ENCODE measurements at regions not wholly inside any gene's neighbourhood (a gene's known extent, or its start where the extent isn't known, plus 50 kb on each side); places are given as distances from the start of the nearest gene placed in this dataset.
"Not testable (repeated sequence)": the region's sequence is repeated elsewhere in the genome, so short reads cannot be mapped to it uniquely, and the experiment has no call there.

DNA sequence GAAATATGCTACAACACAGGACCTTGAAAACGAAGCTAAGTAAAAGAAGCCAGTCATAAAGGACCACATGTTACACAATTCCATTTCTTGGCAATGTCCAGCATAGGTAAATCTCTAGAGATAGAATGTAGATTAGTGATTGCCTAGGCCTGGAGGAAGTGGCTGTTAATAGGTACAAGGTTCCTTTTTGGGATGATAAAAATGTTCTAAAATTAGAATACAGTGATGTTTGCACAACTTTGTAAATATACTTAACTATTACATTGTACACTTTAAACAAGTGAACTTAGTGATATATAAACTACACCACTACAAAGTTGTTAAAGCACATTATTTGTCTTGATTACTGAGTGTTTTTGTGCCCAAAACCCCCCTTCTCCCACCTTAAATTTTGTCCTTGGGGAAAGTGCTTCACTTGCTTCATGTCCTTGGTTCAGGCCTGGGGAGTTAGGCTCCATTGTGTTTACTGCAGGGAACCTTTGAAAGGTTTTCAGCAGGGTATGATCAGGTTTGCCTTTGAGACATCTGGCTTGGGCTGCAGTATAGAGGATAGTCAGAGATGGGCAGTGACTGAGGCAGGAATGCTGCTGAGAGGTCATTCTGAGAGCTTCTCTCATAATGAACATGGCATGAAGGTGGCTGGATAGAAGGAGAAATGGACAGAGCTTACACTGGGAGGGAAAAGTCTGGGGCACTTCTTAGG lies 1052.6 kb downstream of the REEP3 start:
- no peak for DNase-seq

GRCh38 chr10:64574371-64574770 lies 1053.2 kb downstream of the REEP3 start:
- DNase-seq = peak in 2 of 3 donors; percentile 10 to 23

DNA sequence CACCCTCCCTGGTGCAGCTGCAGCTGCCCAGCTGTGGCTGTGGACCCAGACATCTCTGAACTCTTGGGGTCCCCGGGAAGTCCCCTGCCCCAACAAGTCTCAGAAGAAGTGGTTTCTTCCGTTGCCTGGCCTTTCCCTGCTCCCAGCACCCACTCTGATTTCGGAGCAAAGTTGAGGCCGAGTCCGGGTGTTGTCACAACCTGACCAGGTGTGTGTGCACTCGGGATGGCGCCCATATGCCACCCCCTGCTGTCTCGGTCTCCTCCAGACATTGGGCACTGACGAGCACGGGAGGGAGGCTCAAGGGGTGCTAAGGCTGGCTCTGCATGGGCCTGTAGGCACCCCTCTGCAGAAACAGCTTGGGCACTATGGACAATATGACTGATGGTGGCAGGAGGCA lies 1055.3 kb downstream of the REEP3 start:
- no peak for DNase-seq

DNA sequence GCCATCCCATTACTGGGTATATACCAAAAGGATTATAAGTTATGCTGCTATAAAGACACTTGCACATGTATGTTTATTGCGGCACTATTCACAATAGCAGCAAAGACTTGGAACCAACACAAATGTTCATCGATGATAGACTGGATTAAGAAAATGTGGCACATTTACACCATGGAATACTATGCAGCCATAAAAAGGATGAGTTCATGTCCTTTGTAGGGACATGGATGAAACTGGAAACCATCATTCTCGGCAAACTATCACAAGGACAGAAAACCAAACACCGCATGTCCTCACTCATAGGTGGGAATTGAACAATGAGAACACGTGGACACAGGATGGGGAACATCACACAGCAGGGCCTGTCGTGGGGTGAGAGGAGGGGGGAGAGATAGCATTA lies 1057.6 kb downstream of the REEP3 start:
- not testable (repeated sequence) for DNase-seq

DNA sequence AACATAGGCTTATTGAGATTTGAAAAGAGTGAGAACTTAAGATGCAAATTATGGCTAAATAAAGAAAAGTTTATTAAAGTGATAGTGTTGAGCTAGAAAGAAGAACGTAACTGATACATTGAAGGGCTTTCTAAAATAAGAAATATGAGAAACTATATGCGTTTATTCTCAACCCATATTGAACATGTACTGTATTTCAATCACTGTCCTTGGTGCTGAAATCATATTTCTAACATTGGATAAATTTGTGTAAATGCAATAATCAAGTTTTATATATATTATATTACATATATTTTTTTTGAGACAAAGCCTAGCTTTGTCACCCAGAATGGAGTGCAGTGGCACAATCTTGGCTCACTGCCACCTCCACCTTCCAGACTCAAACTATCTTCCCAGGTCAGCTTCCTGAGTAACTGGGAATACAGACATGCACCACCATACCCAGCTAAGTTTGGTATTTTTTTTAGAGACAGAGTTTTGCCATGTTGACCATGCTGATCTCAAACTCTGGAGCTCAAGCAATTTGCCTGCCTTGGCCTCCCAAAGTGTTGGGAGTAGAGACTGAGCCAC lies 1065.8 kb downstream of the REEP3 start:
- DNase-seq = peak in 2 of 3 donors; percentile 2 to 5

DNA sequence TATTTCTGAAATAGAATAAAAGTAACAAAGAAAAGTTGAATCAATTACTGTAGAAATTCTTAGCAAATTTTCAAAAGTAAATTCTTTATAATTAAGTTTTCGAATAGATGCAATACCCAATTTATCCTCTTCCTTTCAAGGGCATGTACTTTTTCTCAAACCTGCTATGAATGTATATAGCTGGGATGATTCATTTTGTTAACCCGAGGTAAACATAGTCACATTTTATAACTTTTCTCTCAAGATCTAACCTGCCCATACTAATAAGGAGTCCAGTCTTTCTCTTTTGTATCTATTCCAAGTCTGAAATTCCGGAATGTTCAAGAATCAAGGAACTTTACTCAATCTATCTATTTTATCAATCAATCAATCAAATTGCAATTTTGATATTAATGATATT lies 1072.9 kb downstream of the REEP3 start:
- no peak for DNase-seq

DNA sequence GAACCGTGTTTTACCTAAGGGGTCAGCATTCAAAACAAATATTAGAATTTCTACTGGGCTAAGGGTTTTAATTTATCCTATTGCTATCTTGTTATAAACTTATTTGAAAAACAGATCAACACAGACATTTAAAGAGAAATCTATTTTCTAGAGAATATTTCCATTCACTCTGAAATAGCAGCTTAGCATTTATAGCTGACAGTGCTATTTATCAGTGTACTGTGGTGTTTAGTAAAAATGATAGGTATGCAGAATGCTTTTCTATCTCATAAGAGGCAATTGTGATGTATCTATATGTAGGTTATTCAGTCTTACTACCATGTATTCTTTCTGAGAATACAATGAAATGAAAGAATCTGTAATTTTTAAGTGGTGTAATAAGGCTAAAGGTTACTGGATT lies 1077.4 kb downstream of the REEP3 start:
- DNase-seq = no peak

GRCh38 chr10:64601298-64601697 lies 1080.1 kb downstream of the REEP3 start:
- no peak for DNase-seq

GRCh38 chr10:64617085-64617484 lies 1095.9 kb downstream of the REEP3 start:
- DNase-seq = no peak

DNA sequence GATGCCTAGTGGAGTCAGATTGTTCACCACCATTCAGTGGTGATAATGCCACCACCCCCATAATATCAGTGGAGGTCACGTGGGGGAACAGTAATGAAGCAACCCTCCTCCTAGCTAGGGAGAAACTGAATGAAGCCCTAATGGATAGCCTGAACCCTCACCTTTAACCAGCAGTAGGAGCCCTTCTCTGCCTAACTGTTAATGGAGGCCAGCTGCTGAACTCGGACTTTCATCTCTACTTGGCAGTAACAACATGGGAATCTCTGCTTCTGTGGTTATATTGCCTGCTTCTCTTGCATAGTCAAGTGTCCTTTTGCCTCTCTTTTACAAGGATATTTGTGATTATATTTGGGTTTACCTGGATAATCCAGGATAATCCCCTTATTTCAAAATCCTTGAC lies 1097.9 kb downstream of the REEP3 start:
- no peak for DNase-seq

DNA sequence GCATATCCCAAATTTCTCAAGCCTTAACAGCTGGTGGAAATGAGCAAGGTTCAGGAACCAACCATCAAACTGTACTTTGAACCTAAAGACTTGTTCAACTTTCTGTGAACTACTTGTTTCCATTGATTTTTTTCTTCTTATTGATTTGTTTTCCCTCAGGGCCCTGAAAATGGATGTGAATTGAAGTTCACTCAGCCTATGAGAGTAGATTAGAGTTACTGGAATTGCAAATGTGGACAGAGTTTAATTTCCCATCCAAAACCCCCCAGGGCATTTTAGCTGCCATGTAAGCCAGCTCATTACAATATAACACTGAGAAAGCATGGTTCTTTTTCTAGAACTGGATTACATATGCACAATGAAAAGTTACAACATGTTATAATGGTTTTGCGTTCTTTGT lies 1105.7 kb downstream of the REEP3 start:
- DNase-seq = no peak

DNA sequence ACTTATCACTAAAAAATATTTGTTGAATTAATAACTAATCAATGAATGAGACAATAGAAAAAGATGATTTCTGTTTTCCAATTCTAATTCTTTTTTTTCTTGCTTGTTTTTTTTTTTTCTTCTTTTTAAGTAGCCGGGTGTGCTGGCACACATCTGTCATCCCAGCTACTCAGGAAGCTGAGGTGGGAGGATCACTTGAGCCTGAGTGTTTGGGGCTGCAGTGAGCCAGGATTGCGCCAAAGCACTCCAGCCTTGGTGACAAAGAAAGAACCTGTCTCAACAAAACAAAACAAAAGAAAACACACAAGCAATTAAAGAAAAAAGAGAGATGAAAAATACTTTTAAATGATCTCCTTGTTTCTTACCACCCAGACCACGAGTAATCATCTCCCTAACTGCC lies 1109.3 kb downstream of the REEP3 start:
- no peak for DNase-seq

GRCh38 chr10:64635906-64636305 lies 1114.7 kb downstream of the REEP3 start:
- no peak for DNase-seq

DNA sequence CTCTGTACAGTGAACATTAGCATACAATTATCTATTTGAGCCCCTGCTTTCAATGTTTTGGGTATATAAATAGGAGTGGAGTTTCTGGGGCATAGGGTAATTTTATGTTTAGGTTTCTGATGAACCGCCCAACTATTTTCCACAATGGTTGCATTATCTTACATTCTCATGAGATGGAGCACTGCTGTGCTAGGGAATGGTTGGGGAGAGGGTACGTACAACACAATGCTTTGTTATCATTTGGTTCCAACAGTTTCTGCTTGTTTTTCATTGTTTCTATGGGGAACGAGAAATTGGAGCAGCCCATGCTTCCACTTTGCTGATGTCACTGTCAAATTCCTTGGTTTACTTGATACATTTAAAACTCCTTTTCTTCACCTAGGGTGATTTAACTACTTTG lies 1115.3 kb downstream of the REEP3 start:
- no peak for DNase-seq

- no peak for DNase-seq
These were observed 1116.7 kb downstream of the REEP3 start for GRCh38 chr10:64637939-64638338.

DNA sequence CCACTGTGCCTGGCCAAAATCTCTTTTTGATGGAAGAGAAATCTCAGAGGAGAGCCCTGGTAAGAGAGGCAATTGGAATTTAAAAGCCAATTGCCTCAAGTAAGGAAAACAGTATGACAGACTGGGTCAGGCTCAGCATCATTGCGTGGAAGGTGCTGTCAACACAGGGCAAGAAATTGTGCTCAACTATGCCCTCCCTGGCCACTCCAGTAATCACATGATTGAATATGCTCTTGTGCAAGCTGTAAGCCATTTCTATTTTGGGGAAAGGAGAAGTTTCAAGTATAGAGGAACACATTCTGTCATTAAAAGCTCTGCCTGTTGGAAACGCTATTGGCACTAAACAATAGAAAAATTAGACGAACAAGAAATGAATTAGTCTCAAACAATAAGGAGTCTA lies 1127.7 kb downstream of the REEP3 start:
- DNase-seq = peak in 2 of 3 donors; percentile 5 to 18

- DNase-seq = no peak
These were observed 1137.3 kb downstream of the REEP3 start for GRCh38 chr10:64658528-64658927.

GRCh38 chr10:64659311-64659710 lies 1138.1 kb downstream of the REEP3 start:
- no peak for DNase-seq

DNA sequence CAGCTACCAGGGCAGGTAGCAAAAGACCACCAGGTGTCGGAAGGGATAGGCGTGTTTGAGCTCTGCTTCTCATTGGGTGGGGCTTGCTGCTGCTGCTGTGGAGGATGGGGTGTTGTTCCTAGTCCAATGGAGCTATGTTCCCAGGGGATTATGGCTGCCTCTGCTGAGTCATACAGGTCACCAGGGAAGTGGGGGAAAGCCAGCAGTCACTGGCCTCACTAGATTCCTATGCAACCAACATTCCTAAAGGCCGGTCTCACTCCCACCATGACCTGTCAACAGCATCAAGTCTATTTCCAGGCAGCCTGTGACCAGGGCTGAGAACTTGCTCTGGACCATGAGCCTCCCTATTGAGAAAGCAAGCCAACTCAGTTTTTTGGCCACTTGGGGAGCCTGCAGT lies 1160.8 kb downstream of the REEP3 start:
- peak in 1 of 3 donors; percentile 0 for DNase-seq

DNA sequence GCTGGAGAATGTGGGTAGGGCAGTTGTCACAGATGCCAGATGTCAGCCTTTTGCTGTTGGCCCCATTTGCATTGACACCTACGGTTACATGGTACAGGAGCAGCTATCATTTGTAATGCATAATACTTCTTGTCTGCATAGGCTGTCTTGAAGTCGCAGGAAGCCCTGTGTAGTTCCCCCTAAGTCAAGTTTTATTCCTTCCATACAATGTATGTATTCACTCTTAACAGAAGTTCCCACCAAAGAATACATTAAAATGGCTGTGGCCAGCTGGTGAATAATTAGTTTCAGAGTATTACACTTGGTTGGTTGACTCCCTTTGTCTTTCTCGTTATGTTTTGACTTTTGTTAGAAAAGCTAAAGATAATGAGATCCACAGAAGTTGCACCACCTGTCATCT lies 1169.0 kb downstream of the REEP3 start:
- DNase-seq = no peak

GRCh38 chr10:64699244-64699643 lies 1178.0 kb downstream of the REEP3 start:
- no peak for DNase-seq

- DNase-seq = not testable (repeated sequence)
These were observed 1180.9 kb downstream of the REEP3 start for GRCh38 chr10:64702086-64702485.

GRCh38 chr10:64708884-64709681 lies 1187.9 kb downstream of the REEP3 start:
- no peak for DNase-seq
